ENCODE measurements at regions not wholly inside any gene's neighbourhood (a gene's known extent, or its start where the extent isn't known, plus 50 kb on each side); places are given as distances from the start of the nearest gene placed in this dataset.

GRCh38 chr7:15042285-15043065, 139.9 kb upstream of the DGKB start:
- Histone ChIP-seq H3K18ac (ENCODE audit: low read depth, low read length) (no peak overlapping the region), H2BK20ac (ENCODE audit: low read depth, low read length) (no peak overlapping the region), H3K23ac (ENCODE audit: low read depth, low read length) (no peak overlapping the region), H3K4me1 (ENCODE audit: control insufficient read depth, insufficient read depth, low read length) (no peaks in the 10 kb centered on the region), H3K9me1 (ENCODE audit: insufficient read depth, low read length) (no peaks in the 10 kb centered on the region), H3K4me3 (ENCODE audit: insufficient read depth, low read depth, low read length) (no peak overlapping the region), H3K36me3 (ENCODE audit: control insufficient read depth, insufficient read depth, low read length) (no peaks in the 10 kb centered on the region), H2AFZ (replicated peaks; ENCODE audit: low read length, poor library complexity) (no peak overlapping the region), H2AK9ac (replicated peaks; ENCODE audit: low read depth, low read length, poor library complexity) (no peak overlapping the region), H4K5ac (ENCODE audit: low read depth, low read length) (no peak overlapping the region), H3K9me3 (ENCODE audit: control insufficient read depth, insufficient read depth, low read length) (no peaks in the 10 kb centered on the region), H3K9ac (ENCODE audit: low read depth, low read length) (no peak overlapping the region), H2BK120ac (ENCODE audit: low read depth, low read length) (no peak overlapping the region), H2BK5ac (ENCODE audit: low read depth, low read length, poor library complexity, severe bottlenecking) (no peak overlapping the region), H4K91ac (ENCODE audit: insufficient read depth, low read depth, low read length) (no peak overlapping the region), H4K20me1 (ENCODE audit: insufficient read depth, low read length) (no peaks in the 10 kb centered on the region), H3K14ac (replicated peaks; ENCODE audit: low read depth, low read length) (no peak overlapping the region), H3K4ac (ENCODE audit: low read depth, low read length) (no peak overlapping the region; the same call in 1 of the 2 replicates), H3K27ac (ENCODE audit: insufficient read depth, low read length) (no peak overlapping the region), H3K56ac (ENCODE audit: extremely low read depth, insufficient read depth, low read length) (no peak overlapping the region), H2AK5ac (ENCODE audit: low read depth, low read length) (no peak overlapping the region), H4K8ac (ENCODE audit: low read depth in 2 of 2, low read length in 2 of 2) (no peak overlapping the region), H3K27me3 (ENCODE audit: control insufficient read depth, insufficient read depth, low read length) (no peaks in the 10 kb centered on the region), H3K4me2 (ENCODE audit: low read depth, low read length) (no peak overlapping the region), H3K79me1 (ENCODE audit: low read depth in 1 of 2, low read length in 2 of 2) (no peaks in the 10 kb centered on the region), H2BK15ac (ENCODE audit: low read depth, low read length) (no peak overlapping the region)
- DNase-seq (no peak), ATAC-seq (ENCODE audit: low read depth) (no peak)
- BruUV-seq (replicated peaks): no TSS peak
- intact Hi-C loops (cut with micrococcal nuclease): no loop called here
- WGBS, 2 experiments (ENCODE audit: extremely low coverage in 2 of 2, insufficient read length in 1 of 2): no CpG with 5 or more reads among the region's 1 CpG
- in situ Hi-C loops (cut with MboI; ENCODE audit: low sequenced_read_pairs): no loop called here
- dilution Hi-C loops (cut with HindIII; ENCODE audit: low sequenced_read_pairs, unreplicated experiment): no loop called here
- ChIA-PET CTCF (no interaction called here), POLR2A (ENCODE audit: unreplicated experiment) (no interaction called here)
- no peak for TF ChIP-seq RAD21 (IDR thresholded peaks at IDR 0.05; ENCODE audit: low read length)
- TF ChIP-seq POLR2A (IDR thresholded peaks at IDR 0.05; ENCODE audit: low read depth, low read length): no peak
- TF ChIP-seq, protein P1, sequence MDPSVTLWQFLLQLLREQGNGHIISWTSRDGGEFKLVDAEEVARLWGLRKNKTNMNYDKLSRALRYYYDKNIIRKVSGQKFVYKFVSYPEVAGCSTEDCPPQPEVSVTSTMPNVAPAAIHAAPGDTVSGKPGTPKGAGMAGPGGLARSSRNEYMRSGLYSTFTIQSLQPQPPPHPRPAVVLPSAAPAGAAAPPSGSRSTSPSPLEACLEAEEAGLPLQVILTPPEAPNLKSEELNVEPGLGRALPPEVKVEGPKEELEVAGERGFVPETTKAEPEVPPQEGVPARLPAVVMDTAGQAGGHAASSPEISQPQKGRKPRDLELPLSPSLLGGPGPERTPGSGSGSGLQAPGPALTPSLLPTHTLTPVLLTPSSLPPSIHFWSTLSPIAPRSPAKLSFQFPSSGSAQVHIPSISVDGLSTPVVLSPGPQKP (IDR thresholded peaks at IDR 0.05; ENCODE audit: borderline replicate concordance, low read depth, low read length): no peak
- TF ChIP-seq MAFK (IDR thresholded peaks at IDR 0.05; ENCODE audit: low read depth, low read length): no peak
- no peak for TF ChIP-seq BHLHE40 (IDR thresholded peaks at IDR 0.05; ENCODE audit: low read depth, low read length)
- TF ChIP-seq CEBPB (IDR thresholded peaks at IDR 0.05; ENCODE audit: low read depth, low read length): no peak
- TF ChIP-seq, protein P2, sequence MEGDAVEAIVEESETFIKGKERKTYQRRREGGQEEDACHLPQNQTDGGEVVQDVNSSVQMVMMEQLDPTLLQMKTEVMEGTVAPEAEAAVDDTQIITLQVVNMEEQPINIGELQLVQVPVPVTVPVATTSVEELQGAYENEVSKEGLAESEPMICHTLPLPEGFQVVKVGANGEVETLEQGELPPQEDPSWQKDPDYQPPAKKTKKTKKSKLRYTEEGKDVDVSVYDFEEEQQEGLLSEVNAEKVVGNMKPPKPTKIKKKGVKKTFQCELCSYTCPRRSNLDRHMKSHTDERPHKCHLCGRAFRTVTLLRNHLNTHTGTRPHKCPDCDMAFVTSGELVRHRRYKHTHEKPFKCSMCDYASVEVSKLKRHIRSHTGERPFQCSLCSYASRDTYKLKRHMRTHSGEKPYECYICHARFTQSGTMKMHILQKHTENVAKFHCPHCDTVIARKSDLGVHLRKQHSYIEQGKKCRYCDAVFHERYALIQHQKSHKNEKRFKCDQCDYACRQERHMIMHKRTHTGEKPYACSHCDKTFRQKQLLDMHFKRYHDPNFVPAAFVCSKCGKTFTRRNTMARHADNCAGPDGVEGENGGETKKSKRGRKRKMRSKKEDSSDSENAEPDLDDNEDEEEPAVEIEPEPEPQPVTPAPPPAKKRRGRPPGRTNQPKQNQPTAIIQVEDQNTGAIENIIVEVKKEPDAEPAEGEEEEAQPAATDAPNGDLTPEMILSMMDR (conservative IDR thresholded peaks at IDR 0.05; ENCODE audit: low read depth, low read length): no peak
- no peak for TF ChIP-seq SMC3 (IDR thresholded peaks at IDR 0.05; ENCODE audit: low read depth, low read length)
- no peak for TF ChIP-seq NFE2L2 (IDR thresholded peaks at IDR 0.05; ENCODE audit: low read depth, low read length)
- no peak for TF ChIP-seq CHD1 (IDR thresholded peaks at IDR 0.05; ENCODE audit: low read depth, low read length)
- no peak for TF ChIP-seq MAZ (IDR thresholded peaks at IDR 0.05; ENCODE audit: borderline replicate concordance, low read depth, low read length)
- no peak for TF ChIP-seq RCOR1 (IDR thresholded peaks at IDR 0.05; ENCODE audit: insufficient replicate concordance, low read length)
- TF ChIP-seq MXI1 (IDR thresholded peaks at IDR 0.05; ENCODE audit: borderline replicate concordance, low read depth, low read length): no peak
- TF ChIP-seq USF2 (IDR thresholded peaks at IDR 0.05; ENCODE audit: low read depth, low read length): no peak
- no peak for TF ChIP-seq RFX5 (IDR thresholded peaks at IDR 0.05; ENCODE audit: low read depth, low read length)
- TF ChIP-seq FOS (IDR thresholded peaks at IDR 0.05; ENCODE audit: low read depth, low read length): no peak

Measured in IMR-90 (cell line).